Tongue (tissue), 1 donor: ENCODE measurements at regions not wholly inside any gene's neighbourhood (a gene's known extent, or its start where the extent isn't known, plus 50 kb on each side); places are given as distances from the start of the nearest gene placed in this dataset.
A peak's percentile ranks its signal among the peaks of the same experiment; 100 is the strongest.

ENCODE experiments used
- DNase-seq: peaks from one replicate; pipeline ENCODE4 v3.0.0-alpha.2; 2015

GRCh38 chr15:62749036-62749815, 293.3 kb upstream of the TPM1 start:
- peak; percentile 68 for DNase-seq

GRCh38 chr15:62750471-62750870, 292.1 kb upstream of the TPM1 start:
- DNase-seq: no peak

GRCh38 chr15:62752657-62753517, 289.7 kb upstream of the TPM1 start:
- no peak for DNase-seq

- no peak for DNase-seq
These were observed 288.9 kb upstream of the TPM1 start for GRCh38 chr15:62753518-62754221.

- no peak for DNase-seq
These were observed 286.1 kb upstream of the TPM1 start for GRCh38 chr15:62756326-62756994.

- no peak for DNase-seq
These were observed 285.6 kb upstream of the TPM1 start for GRCh38 chr15:62756995-62757360.

- no peak for DNase-seq
These were observed 285.0 kb upstream of the TPM1 start for GRCh38 chr15:62757535-62757934.

GRCh38 chr15:62758126-62758951, 284.2 kb upstream of the TPM1 start:
- peak; percentile 82 for DNase-seq

GRCh38 chr15:62758952-62759349, 283.6 kb upstream of the TPM1 start:
- DNase-seq: no peak

- no peak for DNase-seq
These were observed 282.0 kb upstream of the TPM1 start for GRCh38 chr15:62760538-62760937.

- no peak for DNase-seq
These were observed 276.6 kb upstream of the TPM1 start for GRCh38 chr15:62765916-62766315.

- DNase-seq: no peak
These were observed 275.9 kb upstream of the TPM1 start for GRCh38 chr15:62766599-62766998.

GRCh38 chr15:62769604-62770003, 272.9 kb upstream of the TPM1 start:
- no peak for DNase-seq

- DNase-seq: no peak
These were observed 272.4 kb upstream of the TPM1 start for GRCh38 chr15:62770111-62770660.

GRCh38 chr15:62770752-62771151, 271.8 kb upstream of the TPM1 start:
- DNase-seq: peak; percentile 61

- DNase-seq: no peak
These were observed 271.3 kb upstream of the TPM1 start for GRCh38 chr15:62771234-62771633.

GRCh38 chr15:62773369-62774165, 269.0 kb upstream of the TPM1 start:
- no peak for DNase-seq

GRCh38 chr15:62775932-62776331, 266.6 kb upstream of the TPM1 start:
- DNase-seq: no peak

GRCh38 chr15:62777671-62778070, 264.9 kb upstream of the TPM1 start:
- no peak for DNase-seq
